ENCODE measurements at regions not wholly inside any gene's neighbourhood (a gene's known extent, or its start where the extent isn't known, plus 50 kb on each side); places are given as distances from the start of the nearest gene placed in this dataset.

- Histone ChIP-seq H3K27ac (ENCODE audit: low read depth, low read length) (no peak overlapping the region), H3K4me3 (ENCODE audit: low read depth, low read length) (no peak overlapping the region), H3K27me3 (ENCODE audit: control insufficient read depth, insufficient read depth, low read length) (no peaks in the 10 kb centered on the region), H3K9me3 (ENCODE audit: control insufficient read depth, insufficient read depth, low read length) (peaks cover 78% of the 10 kb centered on the region)
- ChIA-PET POLR2A (no interaction called here), CTCF (no interaction called here)
- no peak for TF ChIP-seq CTCF (IDR thresholded peaks at IDR 0.05; ENCODE audit: low read depth, low read length)
- DNase-seq (ENCODE audit: low read depth, low spot score) = no peak
Measured at GRCh38 chr12:130058926-130059472, 103.3 kb upstream of the FZD10 start.

GRCh38 chr12:130063866-130064265 lies 98.4 kb upstream of the FZD10 start:
- CTCF ChIA-PET = no interaction called here
- DNase-seq (ENCODE audit: low read depth, low spot score) = no peak
- Histone ChIP-seq H3K4me3 (ENCODE audit: low read depth, low read length) (no peak overlapping the region), H3K27me3 (ENCODE audit: control insufficient read depth, insufficient read depth, low read length) (no peaks in the 10 kb centered on the region), H3K9me3 (ENCODE audit: control insufficient read depth, insufficient read depth, low read length) (peaks cover 78% of the 10 kb centered on the region), H3K27ac (ENCODE audit: low read depth, low read length) (no peak overlapping the region)
- no peak for TF ChIP-seq CTCF (IDR thresholded peaks at IDR 0.05; ENCODE audit: low read depth, low read length)
- POLR2A ChIA-PET = no interaction called here

GRCh38 chr12:130064999-130065398 lies 97.3 kb upstream of the FZD10 start:
- Histone ChIP-seq H3K27me3 (ENCODE audit: control insufficient read depth, insufficient read depth, low read length) (no peaks in the 10 kb centered on the region), H3K27ac (ENCODE audit: low read depth, low read length) (no peak overlapping the region), H3K4me3 (ENCODE audit: low read depth, low read length) (no peak overlapping the region), H3K9me3 (ENCODE audit: control insufficient read depth, insufficient read depth, low read length) (peaks cover 79% of the 10 kb centered on the region)
- ChIA-PET CTCF (no interaction called here), POLR2A (no interaction called here)
- no peak for TF ChIP-seq CTCF (IDR thresholded peaks at IDR 0.05; ENCODE audit: low read depth, low read length)
- DNase-seq (ENCODE audit: low read depth, low spot score) = no peak

GRCh38 chr12:130066742-130067141 lies 95.5 kb upstream of the FZD10 start:
- Histone ChIP-seq H3K27me3 (ENCODE audit: control insufficient read depth, insufficient read depth, low read length) (no peaks in the 10 kb centered on the region), H3K9me3 (ENCODE audit: control insufficient read depth, insufficient read depth, low read length) (peaks cover 85% of the 10 kb centered on the region), H3K27ac (ENCODE audit: low read depth, low read length) (no peak overlapping the region), H3K4me3 (ENCODE audit: low read depth, low read length) (no peak overlapping the region)
- CTCF ChIA-PET = no interaction called here
- DNase-seq (ENCODE audit: low read depth, low spot score) = no peak
- TF ChIP-seq CTCF (IDR thresholded peaks at IDR 0.05; ENCODE audit: low read depth, low read length) = no peak
- POLR2A ChIA-PET = no interaction called here

- no peak overlapping the region for H3K4me3 ChIP-seq (ENCODE audit: low read depth, low read length)
- no peak overlapping the region for H3K27ac ChIP-seq (ENCODE audit: low read depth, low read length)
- TF ChIP-seq CTCF (IDR thresholded peaks at IDR 0.05; ENCODE audit: low read depth, low read length) = no peak
- no peak for DNase-seq (ENCODE audit: low read depth, low spot score)
- no peaks in the 10 kb centered on the region for H3K27me3 ChIP-seq (ENCODE audit: control insufficient read depth, insufficient read depth, low read length)
- CTCF ChIA-PET = no interaction called here
- peaks cover 90% of the 10 kb centered on the region for H3K9me3 ChIP-seq (ENCODE audit: control insufficient read depth, insufficient read depth, low read length)
- POLR2A ChIA-PET = no interaction called here
Measured at GRCh38 chr12:130068741-130069140, 93.5 kb upstream of the FZD10 start.

All from AG04450 (cell line).